Fibroblast of the aortic adventitia (primary cell): ENCODE measurements at regions not wholly inside any gene's neighbourhood (a gene's known extent, or its start where the extent isn't known, plus 50 kb on each side); places are given as distances from the start of the nearest gene placed in this dataset.

Source experiments
- DNase-seq: peaks from one replicate; pipeline ENCODE4 v3.0.0-alpha.2; 2010; ENCODE audit warnings: low read depth
- H3K4me3 ChIP-seq: 2 replicates; pipeline ENCODE4 v1.5.1; 2011; ENCODE audit warnings: low read depth, mild to moderate bottlenecking, control low read depth, low read length, moderate library complexity
- TF ChIP-seq, protein P1 (sequence below): IDR thresholded peaks from 2 replicates; pipeline ENCODE4 v1.5.1; 2011; ENCODE audit warnings: mild to moderate bottlenecking, low read length, control low read depth, inconsistent platforms; ENCODE audit not compliant: insufficient read depth

DNA sequence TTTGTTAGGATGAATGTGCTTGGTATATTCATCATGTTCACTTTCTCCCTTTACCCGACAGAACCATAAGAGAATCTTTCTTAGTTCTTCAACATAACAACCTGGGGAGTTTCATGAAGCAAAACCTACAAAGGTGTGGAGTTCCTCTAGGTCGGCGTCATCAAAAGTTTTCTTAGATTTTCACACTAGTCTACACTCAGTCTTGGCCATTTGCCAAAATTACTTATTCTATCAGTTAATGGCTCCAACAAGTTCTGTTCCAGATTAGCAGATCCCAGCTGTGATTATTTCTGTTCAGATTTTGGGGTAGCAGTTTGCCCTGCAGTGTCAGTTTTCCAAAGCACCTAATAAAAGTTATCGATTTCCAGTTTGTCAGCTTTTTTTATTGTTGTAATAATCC lies 935.8 kb upstream of the RAG2 start:
- DNase-seq, result no peak
- TF ChIP-seq, protein P1, sequence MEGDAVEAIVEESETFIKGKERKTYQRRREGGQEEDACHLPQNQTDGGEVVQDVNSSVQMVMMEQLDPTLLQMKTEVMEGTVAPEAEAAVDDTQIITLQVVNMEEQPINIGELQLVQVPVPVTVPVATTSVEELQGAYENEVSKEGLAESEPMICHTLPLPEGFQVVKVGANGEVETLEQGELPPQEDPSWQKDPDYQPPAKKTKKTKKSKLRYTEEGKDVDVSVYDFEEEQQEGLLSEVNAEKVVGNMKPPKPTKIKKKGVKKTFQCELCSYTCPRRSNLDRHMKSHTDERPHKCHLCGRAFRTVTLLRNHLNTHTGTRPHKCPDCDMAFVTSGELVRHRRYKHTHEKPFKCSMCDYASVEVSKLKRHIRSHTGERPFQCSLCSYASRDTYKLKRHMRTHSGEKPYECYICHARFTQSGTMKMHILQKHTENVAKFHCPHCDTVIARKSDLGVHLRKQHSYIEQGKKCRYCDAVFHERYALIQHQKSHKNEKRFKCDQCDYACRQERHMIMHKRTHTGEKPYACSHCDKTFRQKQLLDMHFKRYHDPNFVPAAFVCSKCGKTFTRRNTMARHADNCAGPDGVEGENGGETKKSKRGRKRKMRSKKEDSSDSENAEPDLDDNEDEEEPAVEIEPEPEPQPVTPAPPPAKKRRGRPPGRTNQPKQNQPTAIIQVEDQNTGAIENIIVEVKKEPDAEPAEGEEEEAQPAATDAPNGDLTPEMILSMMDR, result no peak
- no peak overlapping the region for H3K4me3 ChIP-seq

DNA sequence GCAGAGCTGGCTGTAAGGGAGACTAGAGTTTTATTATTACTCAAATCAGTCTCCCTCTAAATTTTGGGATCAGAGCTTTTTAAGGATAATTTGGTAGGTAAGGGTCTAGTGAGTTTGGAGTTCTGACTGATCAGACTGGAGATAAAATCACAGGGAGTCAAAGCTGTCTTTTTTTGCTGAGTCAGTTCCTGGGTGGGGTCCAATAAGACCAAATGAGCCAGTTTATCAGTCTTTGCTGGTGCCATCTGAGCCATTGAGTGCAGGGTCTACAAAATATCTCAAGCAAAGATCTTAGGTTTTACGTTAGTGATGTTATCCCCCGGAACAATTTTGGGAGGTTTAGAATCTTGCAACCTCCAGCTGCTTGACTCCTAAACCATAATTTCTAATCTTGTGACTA lies 935.1 kb upstream of the RAG2 start:
- TF ChIP-seq, protein P1, result no peak
- no peak for DNase-seq
- H3K4me3 ChIP-seq, result no peak overlapping the region

DNA sequence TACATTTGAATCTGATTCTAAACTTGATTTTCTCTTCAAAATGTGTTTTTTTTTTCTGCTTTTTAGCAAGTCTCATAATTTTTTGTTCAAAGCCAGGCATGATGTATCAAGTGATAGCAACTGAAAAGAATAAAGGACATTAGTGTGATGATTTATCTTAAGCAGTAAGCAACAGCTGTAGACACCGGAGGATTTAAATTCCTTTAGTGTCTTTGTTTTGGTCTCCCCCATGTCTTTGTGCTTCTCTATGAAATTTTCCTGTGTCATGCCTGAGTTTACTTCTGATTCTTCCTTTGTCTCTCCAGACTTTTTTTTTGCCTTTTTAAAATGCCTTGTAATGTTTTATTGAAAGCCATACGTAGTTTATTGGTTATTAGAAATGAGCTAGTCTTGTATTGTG lies 934.2 kb upstream of the RAG2 start:
- no peak overlapping the region for H3K4me3 ChIP-seq
- TF ChIP-seq, protein P1, result no peak
- no peak for DNase-seq

DNA sequence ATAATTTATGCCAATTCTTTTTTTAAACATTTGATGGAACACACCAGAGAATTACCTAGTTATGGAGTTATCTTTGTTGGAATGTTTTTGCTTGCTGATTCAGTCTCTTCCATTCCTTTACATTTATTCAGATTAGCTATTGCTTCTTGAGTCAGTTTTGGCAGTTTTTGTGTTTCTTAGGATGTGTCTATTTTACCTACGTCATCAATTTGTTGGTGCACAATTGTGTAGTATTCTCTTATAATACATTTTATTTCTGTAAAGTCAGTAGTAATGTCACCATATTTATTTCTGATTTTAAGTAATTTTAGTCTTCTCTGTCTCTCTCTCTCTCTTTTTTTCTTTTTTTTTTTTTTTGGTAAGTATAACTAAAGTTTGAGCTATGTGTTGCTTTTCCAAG lies 929.5 kb upstream of the RAG2 start:
- no peak overlapping the region for H3K4me3 ChIP-seq
- no peak for DNase-seq
- TF ChIP-seq, protein P1, result no peak

DNA sequence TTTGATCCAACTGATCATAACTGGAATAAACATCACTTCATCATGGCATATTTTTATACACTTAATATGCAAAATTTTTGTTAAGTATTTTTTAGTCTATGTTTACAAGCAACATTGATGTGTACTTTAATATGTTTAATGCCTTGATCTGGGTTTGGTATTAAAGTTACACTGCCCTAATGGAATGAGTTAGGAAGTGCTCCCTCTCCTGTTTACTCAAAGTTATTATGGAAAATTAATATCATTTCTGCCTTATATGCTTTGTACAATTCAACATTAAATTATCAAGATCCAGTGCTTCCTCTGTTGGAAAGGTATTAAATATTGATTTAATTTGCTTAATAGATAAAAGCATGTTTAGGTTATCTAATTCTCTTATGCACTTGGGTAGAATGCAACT lies 927.3 kb upstream of the RAG2 start:
- TF ChIP-seq, protein P1, result peak; percentile 43

DNA sequence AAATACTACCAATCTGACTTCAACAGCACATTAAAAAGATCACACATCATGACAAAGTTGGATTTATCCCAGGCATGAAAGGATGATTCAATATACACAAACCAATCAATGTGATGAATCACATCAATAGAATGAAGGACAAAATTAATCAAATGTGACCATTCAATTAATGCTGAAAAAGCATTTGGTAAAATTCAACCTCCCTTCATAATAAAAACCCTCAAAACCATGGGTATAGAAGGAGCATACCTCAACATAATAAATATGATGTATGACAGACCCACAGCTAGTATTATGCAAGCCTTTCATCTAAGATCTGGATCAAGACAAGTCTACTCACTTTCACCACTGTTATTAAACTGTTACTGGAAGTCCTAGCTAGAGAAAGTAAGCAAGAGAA lies 921.7 kb upstream of the RAG2 start:
- DNase-seq, result no peak
- TF ChIP-seq, protein P1, result no peak
- no peak overlapping the region for H3K4me3 ChIP-seq

More for the DNA sequence above, 927.3 kb upstream of the RAG2 start:
- H3K4me3 ChIP-seq, result no peak overlapping the region
- DNase-seq, result peak; percentile 53

DNA sequence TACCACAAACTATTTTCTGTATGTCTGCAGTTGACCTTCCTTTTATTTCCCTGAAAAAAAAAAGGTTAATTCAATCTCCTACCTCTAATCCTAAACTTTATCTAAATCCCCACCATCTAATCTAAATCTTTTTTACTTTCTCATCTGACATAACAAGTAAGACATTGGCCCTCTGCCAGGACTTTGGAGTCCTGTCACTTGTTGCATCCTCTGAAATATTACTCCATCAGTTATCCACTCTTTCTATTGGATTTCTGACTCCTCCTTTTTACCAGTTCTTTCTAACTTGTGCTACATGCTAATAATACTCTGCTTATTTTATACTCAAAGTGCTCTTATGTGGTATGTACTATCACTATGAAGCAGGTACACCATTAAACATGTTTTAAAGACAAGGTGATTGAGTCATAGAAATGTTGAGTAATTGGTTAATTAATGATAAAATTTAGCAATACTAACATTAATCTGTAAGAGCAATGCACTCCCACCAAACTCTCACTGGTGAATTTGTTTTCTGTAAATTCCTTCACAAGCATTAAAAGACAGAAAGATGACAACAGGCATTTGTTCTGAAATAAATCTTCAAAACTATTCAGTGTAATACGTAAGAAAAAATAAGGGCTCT lies 914.2 kb upstream of the RAG2 start:
- peak; percentile 71 for DNase-seq

More for the DNA sequence above, 914.2 kb upstream of the RAG2 start:
- TF ChIP-seq, protein P1, result no peak
- H3K4me3 ChIP-seq, result no peak overlapping the region
